H1 (cell line): ENCODE measurements at regions not wholly inside any gene's neighbourhood (a gene's known extent, or its start where the extent isn't known, plus 50 kb on each side); places are given as distances from the start of the nearest gene placed in this dataset.

Source experiments
- CTCF ChIA-PET: fragments of 300-600 bp; sonication (Branson Sonifier 250); formaldehyde crosslinking; loops from one replicate; lab custom pipeline; 2021; ENCODE audit not compliant: partially characterized antibody; lab: Charles Lee
- POLR2A ChIA-PET: fragments of 300-600 bp; sonication (Branson Sonifier 250); formaldehyde crosslinking; loops from one replicate; lab custom pipeline; 2021; ENCODE audit warnings: inconsistent platforms; ENCODE audit not compliant: partially characterized antibody; lab: Charles Lee
- DNase-seq, 2 experiments: peaks; one replicate each; pipeline versions ENCODE4 v3.0.0 to v3.0.0-alpha.2; 2010 to 2022; ENCODE audit warnings: low spot score in 2 of 2, low read depth in 1 of 2, mixed read lengths in 1 of 2
- FAIRE-seq: peaks from 2 replicates; lab custom pipeline; 2011; peaks lifted over from hg19 to GRCh38; lab: Jason Lieb, UNC
- H2AFZ ChIP-seq: 2 replicates; pipeline ENCODE4 v1.8.1; 2012; ENCODE audit warnings: low read length, inconsistent platforms
- H2AK5ac ChIP-seq: 2 replicates; pipeline ENCODE4 v1.6.1; 2013; ENCODE audit warnings: low read depth, low read length
- H2BK120ac ChIP-seq: replicated peaks from 2 replicates; pipeline ENCODE3; 2013; ENCODE audit warnings: low read depth, low read length, inconsistent platforms
- H2BK12ac ChIP-seq: 2 replicates; pipeline ENCODE4 v1.6.1; 2013; ENCODE audit warnings: low read depth, low read length
- H2BK15ac ChIP-seq: 2 replicates; pipeline ENCODE4 v1.6.1; 2013; ENCODE audit warnings: low read length
- H2BK20ac ChIP-seq: 2 replicates; pipeline ENCODE4 v1.6.1; 2013; ENCODE audit warnings: low read length
- H2BK5ac ChIP-seq: 2 replicates; pipeline ENCODE4 v1.6.1; 2013; ENCODE audit warnings: low read depth, low read length
- H3K14ac ChIP-seq: 2 replicates; pipeline ENCODE4 v1.6.1; 2013; ENCODE audit warnings: inconsistent platforms; ENCODE audit not compliant: insufficient read length
- H3K18ac ChIP-seq: 2 replicates; pipeline ENCODE4 v1.6.1; 2013; ENCODE audit warnings: low read length; ENCODE audit errors: extremely low read depth
- H3K23ac ChIP-seq: 2 replicates; pipeline ENCODE4 v1.6.1; 2013; ENCODE audit warnings: inconsistent platforms; ENCODE audit not compliant: insufficient read length
- H3K23me2 ChIP-seq: 2 replicates; pipeline ENCODE4 v1.6.1; 2013; ENCODE audit warnings: low read depth, low read length
- H3K27ac ChIP-seq: 2 replicates; pipeline ENCODE4 v1.6.1; 2011; ENCODE audit warnings: low read depth, low read length, inconsistent platforms
- H3K27me3 ChIP-seq, 4 experiments: replicated peaks in 1 of 4; 1 replicate in 1 of 4; 2 replicates in 3 of 4; pipeline versions ENCODE4 v1.6.1 to v1.8.1; 2011 to 2013; ENCODE audit warnings: low read length in 3 of 4, mild to moderate bottlenecking in 3 of 4, inconsistent platforms in 2 of 4, mixed read lengths in 2 of 4, moderate library complexity in 1 of 4; ENCODE audit not compliant: control insufficient read depth in 3 of 4, insufficient read depth in 3 of 4; ENCODE audit errors: extremely low read depth in 1 of 4
- H3K36me3 ChIP-seq, 4 experiments: 2 replicates each; pipeline versions ENCODE4 v1.6.1 to v1.8.1; 2011 to 2013; ENCODE audit warnings: mild to moderate bottlenecking in 4 of 4, low read length in 3 of 4, moderate library complexity in 2 of 4, control low read depth in 1 of 4, inconsistent platforms in 1 of 4; ENCODE audit not compliant: insufficient read depth in 4 of 4, control insufficient read depth in 2 of 4
- H3K4ac ChIP-seq: replicated peaks from 2 replicates; pipeline ENCODE3; 2013; ENCODE audit warnings: low read length, low read depth, mixed read lengths, inconsistent platforms; ENCODE audit not compliant: insufficient read length
- H3K4me1 ChIP-seq, 4 experiments: replicated peaks in 1 of 4; 1 replicate in 1 of 4; 2 replicates in 3 of 4; pipeline versions ENCODE4 v1.6.1 to v1.8.1; 2011 to 2013; ENCODE audit warnings: low read length in 3 of 4, inconsistent platforms in 2 of 4, mixed read lengths in 1 of 4; ENCODE audit not compliant: insufficient read depth in 4 of 4, control insufficient read depth in 3 of 4
- H3K4me2 ChIP-seq, 2 experiments: 2 replicates each; pipeline versions ENCODE4 v1.6.1 to v1.8.1; 2011 to 2013; ENCODE audit warnings: low read depth in 2 of 2, low read length in 2 of 2, control low read depth in 1 of 2, inconsistent platforms in 1 of 2, mild to moderate bottlenecking in 1 of 2; ENCODE audit not compliant: insufficient read depth in 1 of 2
- H3K4me3 ChIP-seq, 4 experiments: fragments of 200-600, 300-600 bp in 1 of 4; sonication (generic), shearing (Covaris generic), sonication (Bioruptor Twin) in 1 of 4; 2 replicates each; pipeline versions ENCODE4 v1.5.1 to v1.8.1; 2011 to 2016; ENCODE audit warnings: low read length in 4 of 4, low read depth in 3 of 4, control low read depth in 2 of 4, inconsistent platforms in 2 of 4, mild to moderate bottlenecking in 2 of 4, mixed read lengths in 1 of 4, moderate library complexity in 1 of 4; ENCODE audit not compliant: insufficient read depth in 2 of 4; ENCODE audit errors: extremely low read depth in 1 of 4
- H3K56ac ChIP-seq: replicated peaks from 2 replicates; pipeline ENCODE3; 2013; ENCODE audit warnings: low read depth, mild to moderate bottlenecking, mixed read lengths, low read length, inconsistent platforms; ENCODE audit not compliant: insufficient read length
- H3K79me1 ChIP-seq: 2 replicates; pipeline ENCODE4 v1.6.1; 2013; ENCODE audit warnings: low read depth, low read length, control low read depth
- H3K79me2 ChIP-seq, 2 experiments: 2 replicates each; pipeline versions ENCODE4 v1.6.1 to v1.8.1; 2012 to 2013; ENCODE audit warnings: low read length in 2 of 2, mild to moderate bottlenecking in 2 of 2, inconsistent platforms in 1 of 2; ENCODE audit not compliant: insufficient read depth in 2 of 2, control insufficient read depth in 1 of 2
- H3K9ac ChIP-seq, 4 experiments: replicated peaks in 1 of 4; 1 replicate in 1 of 4; 2 replicates in 3 of 4; pipeline versions ENCODE4 v1.6.1 to v1.8.1; 2011 to 2013; ENCODE audit warnings: low read depth in 3 of 4, low read length in 3 of 4, control low read depth in 2 of 4, mild to moderate bottlenecking in 2 of 4, moderate library complexity in 2 of 4, inconsistent platforms in 1 of 4; ENCODE audit errors: extremely low read depth in 1 of 4
- H3K9me3 ChIP-seq, 2 experiments: 2 replicates each; pipeline versions ENCODE4 v1.6.1 to v1.8.1; 2012 to 2013; ENCODE audit warnings: mild to moderate bottlenecking in 2 of 2, moderate library complexity in 2 of 2, control low read depth in 1 of 2, inconsistent platforms in 1 of 2, low read depth in 1 of 2, low read length in 1 of 2, mixed read lengths in 1 of 2; ENCODE audit not compliant: insufficient read depth in 2 of 2
- H4K20me1 ChIP-seq, 2 experiments: replicated peaks in 1 of 2; 2 replicates each; pipeline versions ENCODE3 to v1.8.1; 2011 to 2013; ENCODE audit warnings: inconsistent platforms in 2 of 2, low read length in 2 of 2, mild to moderate bottlenecking in 1 of 2; ENCODE audit not compliant: insufficient read depth in 2 of 2, control insufficient read depth in 1 of 2
- H4K5ac ChIP-seq: 2 replicates; pipeline ENCODE4 v1.6.1; 2013; ENCODE audit warnings: low read length, low read depth, mixed read lengths, inconsistent platforms; ENCODE audit not compliant: insufficient read length
- H4K8ac ChIP-seq: 2 replicates; pipeline ENCODE4 v1.8.0; 2013; ENCODE audit warnings: mild to moderate bottlenecking, moderate library complexity, low read length, inconsistent platforms; ENCODE audit not compliant: insufficient read depth; ENCODE audit errors: extremely low read depth
- H4K91ac ChIP-seq: replicated peaks from 2 replicates; pipeline ENCODE3; 2013; ENCODE audit warnings: low read length, mixed read lengths, inconsistent platforms; ENCODE audit not compliant: insufficient read length
- EZH2 ChIP-seq: fragments of 200-600 bp; sonication (generic); IDR thresholded peaks from 2 replicates; pipeline ENCODE4 v1.7.1; 2012; ENCODE audit warnings: low read depth, mild to moderate bottlenecking, moderate library complexity, low read length, inconsistent platforms; ENCODE audit not compliant: severe bottlenecking
- HDAC2 ChIP-seq, 2 experiments: fragments of 300-600 bp in 1 of 2; sonication (generic) in 1 of 2; IDR thresholded peaks; 2 replicates each; pipeline ENCODE4 v1.6.1; 2011 to 2012; ENCODE audit warnings: low read depth in 2 of 2, low read length in 2 of 2, mild to moderate bottlenecking in 2 of 2, moderate library complexity in 2 of 2, borderline replicate concordance in 1 of 2, inconsistent platforms in 1 of 2
- NANOG ChIP-seq: IDR thresholded peaks from 2 replicates; pipeline ENCODE4 v1.6.1; 2011; ENCODE audit warnings: low read length, low read depth, mild to moderate bottlenecking, inconsistent platforms; ENCODE audit not compliant: insufficient read depth, poor library complexity, severe bottlenecking
- SAP30 ChIP-seq: fragments of 300-600 bp; sonication (generic); IDR thresholded peaks from 2 replicates; pipeline ENCODE4 v1.7.1; 2012; ENCODE audit warnings: low read length, moderate library complexity, mild to moderate bottlenecking, inconsistent platforms; ENCODE audit not compliant: insufficient read depth, insufficient replicate concordance
- TCF12 ChIP-seq: IDR thresholded peaks from 2 replicates; pipeline ENCODE4 v1.6.1; 2011; ENCODE audit warnings: low read depth, mild to moderate bottlenecking, low read length
- WGBS, 2 experiments: shearing (Covaris generic) in 1 of 2; methylation state at CpG; one replicate each; pipeline versions ENCODE4 v1.1.6 to v1.1.7; 2013 to 2015; ENCODE audit warnings: low lambda C conversion rate in 2 of 2, mixed read lengths in 2 of 2, inconsistent platforms in 1 of 2, low coverage in 1 of 2, missing lambda C conversion rate in 1 of 2; ENCODE audit not compliant: insufficient replicate concordance in 2 of 2, insufficient coverage in 1 of 2, insufficient read length in 1 of 2; ENCODE audit errors: extremely low coverage in 1 of 2, missing lambda C conversion rate in 1 of 2; 5-methylcytosine and 5-hydroxymethylcytosine counted together
- TF ChIP-seq, protein P1 (sequence below): IDR thresholded peaks from 2 replicates; pipeline ENCODE4 v1.6.1; 2012; ENCODE audit warnings: low read length, inconsistent platforms

DNA sequence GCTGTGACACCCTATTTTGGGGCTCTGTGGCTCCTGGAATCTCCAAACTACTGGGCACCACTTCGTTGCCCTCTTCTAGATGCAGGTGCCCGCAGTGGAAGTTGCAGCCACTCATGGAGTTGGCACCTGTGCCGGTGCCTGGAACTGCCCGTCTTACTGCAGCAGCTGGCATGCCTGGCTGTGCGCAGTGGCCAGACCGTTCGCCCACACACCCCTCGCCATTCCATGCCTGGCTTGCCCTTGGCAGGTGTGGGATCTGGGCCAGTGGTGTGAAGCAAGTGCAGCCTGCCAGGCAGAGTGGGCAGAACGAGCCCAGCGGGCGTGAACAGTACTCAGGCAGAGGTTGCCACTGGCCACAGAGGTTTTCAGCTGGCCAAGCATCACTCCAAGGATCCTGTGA is 1286.7 kb downstream of the ROBO1 start:
- no peak overlapping the region for H2BK5ac ChIP-seq
- WGBS, 2 experiments, result 91% methylated on average over 11 of the region's 11 CpGs; no CpG with 5 or more reads in 1 of the 2 experiments

More for the DNA sequence above, 1286.7 kb downstream of the ROBO1 start:
- Histone ChIP-seq H3K27me3 (no peaks in the 10 kb centered on the region), H2AK5ac (no peak overlapping the region; the same call in 1 of the 2 replicates), H3K4me2 (no peak overlapping the region), H3K79me1 (no peaks in the 10 kb centered on the region), H2BK120ac (no peak overlapping the region), H3K18ac (no peak overlapping the region), H3K9ac (no peak overlapping the region), H2BK12ac (peak overlapping the region; percentile 43; the same call in 1 of the 2 replicates), H3K36me3 (no peaks in the 10 kb centered on the region), H4K91ac (peak overlapping the region; percentile 65), H2BK20ac (no peak overlapping the region), H4K8ac (no peak overlapping the region; the same call in 1 of the 2 replicates), H3K4me1 (peaks cover 0 to 7% (median 2%) of the 10 kb centered on the region in 4 experiments; a peak in 2 of 7 replicates), H3K14ac (no peak overlapping the region), H4K20me1 (no peaks in the 10 kb centered on the region), H3K56ac (no peak overlapping the region), H3K4ac (no peak overlapping the region), H3K9me3 (peaks cover 2 to 3% of the 10 kb centered on the region in 2 experiments; a peak in 3 of 4 replicates), H2AFZ (no peak overlapping the region), H3K23me2 (no peaks in the 10 kb centered on the region), H3K4me3 (no peak overlapping the region), H3K23ac (no peak overlapping the region), H2BK15ac (peak overlapping the region; percentile 25; the same call in 1 of the 2 replicates), H4K5ac (no peak overlapping the region), H3K27ac (no peak overlapping the region), H3K79me2 (no peaks in the 10 kb centered on the region)
- FAIRE-seq (no peak), DNase-seq (no peak)
- TF ChIP-seq EZH2, result no peak
- no peak for TF ChIP-seq HDAC2 (IDR thresholded peaks at IDR 0.05; ENCODE audit: borderline replicate concordance in 1 of 2, low read depth in 2 of 2, low read length in 2 of 2)
- TF ChIP-seq, protein P1, sequence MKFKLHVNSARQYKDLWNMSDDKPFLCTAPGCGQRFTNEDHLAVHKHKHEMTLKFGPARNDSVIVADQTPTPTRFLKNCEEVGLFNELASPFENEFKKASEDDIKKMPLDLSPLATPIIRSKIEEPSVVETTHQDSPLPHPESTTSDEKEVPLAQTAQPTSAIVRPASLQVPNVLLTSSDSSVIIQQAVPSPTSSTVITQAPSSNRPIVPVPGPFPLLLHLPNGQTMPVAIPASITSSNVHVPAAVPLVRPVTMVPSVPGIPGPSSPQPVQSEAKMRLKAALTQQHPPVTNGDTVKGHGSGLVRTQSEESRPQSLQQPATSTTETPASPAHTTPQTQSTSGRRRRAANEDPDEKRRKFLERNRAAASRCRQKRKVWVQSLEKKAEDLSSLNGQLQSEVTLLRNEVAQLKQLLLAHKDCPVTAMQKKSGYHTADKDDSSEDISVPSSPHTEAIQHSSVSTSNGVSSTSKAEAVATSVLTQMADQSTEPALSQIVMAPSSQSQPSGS, result no peak
- no peak for TF ChIP-seq SAP30
- no peak for TF ChIP-seq TCF12
- no peak for TF ChIP-seq NANOG
- ChIA-PET POLR2A (no interaction called here), CTCF (no interaction called here)
